ENCODE measurements at regions not wholly inside any gene's neighbourhood (a gene's known extent, or its start where the extent isn't known, plus 50 kb on each side); places are given as distances from the start of the nearest gene placed in this dataset.

DNA sequence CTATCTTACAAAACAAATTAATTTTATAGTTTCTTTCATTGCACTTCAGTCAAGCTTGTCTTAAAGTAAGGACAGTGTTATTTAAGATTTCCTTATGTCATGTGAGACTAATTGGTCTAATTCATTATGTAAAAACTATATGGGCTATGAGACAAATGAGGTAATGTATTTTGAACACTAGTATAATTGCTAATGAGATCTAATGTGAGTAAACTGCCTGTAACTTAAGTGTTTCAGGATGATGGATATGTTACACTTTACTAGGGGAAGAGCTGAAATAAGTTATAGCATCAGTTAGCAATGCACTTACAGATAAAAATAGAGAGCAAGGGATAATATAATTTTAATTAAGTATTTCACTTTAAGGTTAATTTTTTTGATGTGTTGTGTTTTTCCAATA, 386.3 kb upstream of the MAP3K7 start:
- H3K4me3 ChIP-seq (replicated peaks in 1 of 3), result no peak overlapping the region
- TF ChIP-seq, protein P1, sequence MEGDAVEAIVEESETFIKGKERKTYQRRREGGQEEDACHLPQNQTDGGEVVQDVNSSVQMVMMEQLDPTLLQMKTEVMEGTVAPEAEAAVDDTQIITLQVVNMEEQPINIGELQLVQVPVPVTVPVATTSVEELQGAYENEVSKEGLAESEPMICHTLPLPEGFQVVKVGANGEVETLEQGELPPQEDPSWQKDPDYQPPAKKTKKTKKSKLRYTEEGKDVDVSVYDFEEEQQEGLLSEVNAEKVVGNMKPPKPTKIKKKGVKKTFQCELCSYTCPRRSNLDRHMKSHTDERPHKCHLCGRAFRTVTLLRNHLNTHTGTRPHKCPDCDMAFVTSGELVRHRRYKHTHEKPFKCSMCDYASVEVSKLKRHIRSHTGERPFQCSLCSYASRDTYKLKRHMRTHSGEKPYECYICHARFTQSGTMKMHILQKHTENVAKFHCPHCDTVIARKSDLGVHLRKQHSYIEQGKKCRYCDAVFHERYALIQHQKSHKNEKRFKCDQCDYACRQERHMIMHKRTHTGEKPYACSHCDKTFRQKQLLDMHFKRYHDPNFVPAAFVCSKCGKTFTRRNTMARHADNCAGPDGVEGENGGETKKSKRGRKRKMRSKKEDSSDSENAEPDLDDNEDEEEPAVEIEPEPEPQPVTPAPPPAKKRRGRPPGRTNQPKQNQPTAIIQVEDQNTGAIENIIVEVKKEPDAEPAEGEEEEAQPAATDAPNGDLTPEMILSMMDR (IDR thresholded peaks at IDR 0.05), result no peak
- TF ChIP-seq POLR2A (IDR thresholded peaks at IDR 0.05), result no peak
- H3K27me3 ChIP-seq, result no peaks in the 10 kb centered on the region
- no peak overlapping the region for H3K27ac ChIP-seq
- H3K36me3 ChIP-seq, result no peaks in the 10 kb centered on the region
- DNase-seq, result no peak
- no peaks in the 10 kb centered on the region for H3K9me3 ChIP-seq
- no peaks in the 10 kb centered on the region for H3K4me1 ChIP-seq
- intact Hi-C loops (cut with DNase I), result no loop called here

DNA sequence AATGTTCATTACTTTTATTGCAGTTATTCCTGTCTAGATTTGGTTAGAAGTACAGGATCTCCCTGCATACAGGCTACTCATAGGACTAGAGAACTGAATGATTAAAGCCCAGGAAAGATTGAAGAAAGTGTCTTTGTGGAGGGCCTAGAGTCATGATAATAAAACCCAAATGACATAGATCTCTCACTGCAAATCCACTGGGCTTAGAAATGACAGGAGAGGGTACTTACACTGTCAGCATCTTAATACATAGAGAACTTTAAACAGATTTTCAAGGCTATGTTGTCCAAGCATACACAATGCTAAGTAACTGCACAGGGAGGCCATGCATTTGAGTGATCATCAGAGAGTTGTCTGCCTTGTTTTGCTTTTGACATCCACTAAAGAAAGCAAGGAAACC, 383.8 kb upstream of the MAP3K7 start:
- intact Hi-C loops (cut with DNase I), result no loop called here
- Histone ChIP-seq H3K9me3 (no peaks in the 10 kb centered on the region), H3K27ac (no peak overlapping the region), H3K4me3 (replicated peaks in 1 of 3) (no peak overlapping the region), H3K4me1 (no peaks in the 10 kb centered on the region), H3K27me3 (no peaks in the 10 kb centered on the region), H3K36me3 (no peaks in the 10 kb centered on the region)
- TF ChIP-seq POLR2A (IDR thresholded peaks at IDR 0.05), result no peak
- TF ChIP-seq, protein P1 (IDR thresholded peaks at IDR 0.05), result no peak
- no peak for DNase-seq

DNA sequence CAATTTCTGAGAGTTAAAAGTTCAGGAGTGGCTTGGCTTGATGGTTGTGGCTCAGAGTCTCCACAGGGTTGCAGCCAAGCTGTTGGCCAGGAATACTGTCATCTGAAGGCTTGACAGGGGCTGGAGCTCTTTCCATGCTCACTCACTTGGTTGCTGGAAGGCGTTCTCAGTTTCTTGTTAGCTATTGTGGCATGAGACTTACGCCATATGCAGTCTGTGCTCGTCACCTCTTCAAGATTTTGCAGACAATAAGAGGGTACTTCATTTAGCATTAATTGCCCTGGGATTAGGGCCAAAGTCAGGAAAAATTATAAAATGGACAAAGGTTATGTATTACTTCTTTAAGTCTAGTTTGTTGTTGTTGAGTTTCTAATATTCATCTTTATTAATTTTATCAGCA, 380.6 kb upstream of the MAP3K7 start:
- H3K27me3 ChIP-seq, result no peaks in the 10 kb centered on the region
- 83 to 86% methylated on average over 3 of the region's 3 CpGs for WGBS, 2 donors
- no peak overlapping the region for H3K4me3 ChIP-seq (replicated peaks in 1 of 3)
- no peaks in the 10 kb centered on the region for H3K4me1 ChIP-seq
- intact Hi-C loops (cut with DNase I), result no loop called here
- no peaks in the 10 kb centered on the region for H3K9me3 ChIP-seq
- no peaks in the 10 kb centered on the region for H3K36me3 ChIP-seq
- H3K27ac ChIP-seq, result no peak overlapping the region
- no peak for TF ChIP-seq POLR2A (IDR thresholded peaks at IDR 0.05)
- TF ChIP-seq, protein P1 (IDR thresholded peaks at IDR 0.05), result no peak
- no peak for DNase-seq

DNA sequence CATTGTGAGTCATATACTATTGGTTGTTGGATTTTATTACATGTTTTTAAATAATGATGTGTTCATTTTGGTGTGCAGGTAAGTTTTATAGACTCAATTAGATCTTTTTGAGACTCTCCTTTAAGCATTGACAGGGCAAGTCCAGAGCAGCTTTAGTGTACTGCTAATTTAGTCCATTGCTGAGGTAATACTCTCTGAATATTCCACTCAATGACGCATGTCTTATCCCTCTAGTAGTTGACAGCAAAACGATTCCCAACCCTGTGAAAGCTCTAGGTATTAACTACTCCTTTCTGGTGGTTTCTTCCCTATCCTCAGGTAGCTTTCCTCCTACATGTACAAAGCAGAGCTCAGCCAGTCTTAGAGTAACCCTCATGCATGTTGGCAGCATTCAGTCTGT, 373.5 kb upstream of the MAP3K7 start:
- Histone ChIP-seq H3K4me3 (replicated peaks in 1 of 3) (no peak overlapping the region), H3K4me1 (no peaks in the 10 kb centered on the region), H3K27ac (no peak overlapping the region), H3K36me3 (no peaks in the 10 kb centered on the region), H3K9me3 (no peaks in the 10 kb centered on the region), H3K27me3 (no peaks in the 10 kb centered on the region)
- no peak for DNase-seq
- intact Hi-C loops (cut with DNase I), result no loop called here
- 90 to 92% methylated on average over 2 of the region's 2 CpGs for WGBS, 2 donors
- TF ChIP-seq, protein P1 (IDR thresholded peaks at IDR 0.05), result no peak
- no peak for TF ChIP-seq POLR2A (IDR thresholded peaks at IDR 0.05)

DNA sequence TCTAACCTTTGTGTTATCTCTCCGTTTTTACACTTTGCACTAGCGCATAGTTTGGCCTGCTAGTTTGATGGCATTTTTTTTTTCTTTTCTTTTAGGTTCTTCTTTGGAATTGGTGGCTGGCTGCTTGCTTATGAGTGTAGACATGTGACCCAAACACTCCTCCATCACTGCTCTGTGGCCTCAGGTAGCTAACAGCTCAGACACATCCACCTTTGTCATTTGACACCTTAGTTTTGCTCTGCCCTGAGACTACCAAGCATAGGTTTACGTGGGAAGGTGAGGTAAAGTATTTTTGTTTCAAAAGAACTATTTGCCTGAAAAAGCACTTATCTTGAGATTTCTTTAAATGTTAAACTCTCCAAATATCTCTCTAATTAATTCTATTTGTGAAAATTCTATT, 368.4 kb upstream of the MAP3K7 start:
- DNase-seq, result no peak
- no peak for TF ChIP-seq POLR2A (IDR thresholded peaks at IDR 0.05)
- Histone ChIP-seq H3K4me1 (no peaks in the 10 kb centered on the region), H3K9me3 (no peaks in the 10 kb centered on the region), H3K27ac (no peak overlapping the region), H3K27me3 (no peaks in the 10 kb centered on the region), H3K4me3 (replicated peaks in 1 of 3) (no peak overlapping the region), H3K36me3 (no peaks in the 10 kb centered on the region)
- intact Hi-C loops (cut with DNase I), result no loop called here
- WGBS, 2 donors, result 48 to 87% methylated on average over 3 of the region's 3 CpGs

All from thyroid gland (tissue), 4 donors.